ENCODE measurements at regions not wholly inside any gene's neighbourhood (a gene's known extent, or its start where the extent isn't known, plus 50 kb on each side); places are given as distances from the start of the nearest gene placed in this dataset.

GRCh38 chr2:23286758-23287704, 97.9 kb upstream of the KLHL29 start:
- TF ChIP-seq TARDBP (IDR thresholded peaks at IDR 0.05) (no peak), SP1 (IDR thresholded peaks at IDR 0.05) (no peak), FOXA1 (IDR thresholded peaks at IDR 0.05) (no peak), NFRKB (IDR thresholded peaks at IDR 0.05) (no peak), FOXM1 (IDR thresholded peaks at IDR 0.05; ENCODE audit: borderline replicate concordance) (no peak), FOXK2 (IDR thresholded peaks at IDR 0.05) (no peak), HDGF (IDR thresholded peaks at IDR 0.05; ENCODE audit: borderline replicate concordance) (no peak)
